ENCODE measurements at regions not wholly inside any gene's neighbourhood (a gene's known extent, or its start where the extent isn't known, plus 50 kb on each side); places are given as distances from the start of the nearest gene placed in this dataset.

DNA sequence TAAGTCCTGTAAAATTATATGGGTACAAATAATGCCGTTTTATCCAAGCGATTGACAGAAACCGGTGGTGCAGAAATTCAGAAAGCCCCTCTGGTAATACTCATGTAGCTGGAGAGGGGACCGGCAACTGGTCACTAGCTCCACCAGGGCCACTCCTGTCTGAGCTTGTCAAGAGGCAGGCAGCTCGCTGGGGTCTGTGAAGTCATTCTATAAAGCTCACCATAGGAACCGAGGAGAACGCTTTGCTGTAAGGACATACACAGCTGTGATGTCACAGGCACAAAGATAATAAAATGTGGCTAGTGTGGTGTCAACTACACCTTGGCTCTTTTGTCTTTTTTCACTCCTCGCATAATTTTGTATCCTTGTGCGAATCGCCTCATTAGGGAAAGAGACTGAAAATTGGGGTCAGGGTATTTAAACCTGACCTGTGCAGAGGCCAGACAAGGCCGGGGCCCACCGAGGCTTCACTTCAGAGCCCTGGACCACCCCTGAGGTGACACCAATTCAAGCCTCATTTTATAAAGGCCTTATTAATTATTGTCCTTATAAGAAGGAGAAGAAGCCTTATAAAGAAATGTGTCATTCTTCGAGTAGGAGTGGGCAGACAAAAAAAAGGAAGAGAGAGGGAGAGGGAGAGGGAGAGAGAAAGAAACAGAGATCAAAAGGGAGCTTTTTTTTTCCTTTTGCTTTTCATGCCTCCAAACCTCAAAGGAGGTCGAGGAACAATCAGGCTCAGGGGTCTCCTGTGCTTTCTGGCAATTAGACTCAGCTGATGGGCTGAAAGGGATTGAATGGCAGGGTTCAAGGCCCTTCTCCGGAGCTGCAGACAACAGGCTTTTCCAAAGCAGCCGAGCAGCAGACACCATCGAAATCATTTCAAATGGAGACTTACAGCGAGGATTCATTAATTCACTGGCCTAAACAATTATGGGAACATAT is 813.3 kb upstream of the ARRDC4 start:
- TF ChIP-seq, protein P1, sequence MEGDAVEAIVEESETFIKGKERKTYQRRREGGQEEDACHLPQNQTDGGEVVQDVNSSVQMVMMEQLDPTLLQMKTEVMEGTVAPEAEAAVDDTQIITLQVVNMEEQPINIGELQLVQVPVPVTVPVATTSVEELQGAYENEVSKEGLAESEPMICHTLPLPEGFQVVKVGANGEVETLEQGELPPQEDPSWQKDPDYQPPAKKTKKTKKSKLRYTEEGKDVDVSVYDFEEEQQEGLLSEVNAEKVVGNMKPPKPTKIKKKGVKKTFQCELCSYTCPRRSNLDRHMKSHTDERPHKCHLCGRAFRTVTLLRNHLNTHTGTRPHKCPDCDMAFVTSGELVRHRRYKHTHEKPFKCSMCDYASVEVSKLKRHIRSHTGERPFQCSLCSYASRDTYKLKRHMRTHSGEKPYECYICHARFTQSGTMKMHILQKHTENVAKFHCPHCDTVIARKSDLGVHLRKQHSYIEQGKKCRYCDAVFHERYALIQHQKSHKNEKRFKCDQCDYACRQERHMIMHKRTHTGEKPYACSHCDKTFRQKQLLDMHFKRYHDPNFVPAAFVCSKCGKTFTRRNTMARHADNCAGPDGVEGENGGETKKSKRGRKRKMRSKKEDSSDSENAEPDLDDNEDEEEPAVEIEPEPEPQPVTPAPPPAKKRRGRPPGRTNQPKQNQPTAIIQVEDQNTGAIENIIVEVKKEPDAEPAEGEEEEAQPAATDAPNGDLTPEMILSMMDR (IDR thresholded peaks at IDR 0.05; ENCODE audit: extremely low read depth in 1 of 2, insufficient read depth in 1 of 2, low read depth in 1 of 2, low read length in 2 of 2) = no peak
- no peak for TF ChIP-seq POLR2AphosphoS5 (IDR thresholded peaks at IDR 0.05; ENCODE audit: insufficient read depth, low read depth, low read length)
- no peak for TF ChIP-seq EZH2 (IDR thresholded peaks at IDR 0.05; ENCODE audit: borderline replicate concordance, low read depth, low read length, severe bottlenecking)
- TF ChIP-seq POLR2A (IDR thresholded peaks at IDR 0.05; ENCODE audit: low read depth, low read length) = no peak
- no peak for TF ChIP-seq MYC (IDR thresholded peaks at IDR 0.05; ENCODE audit: low read depth, low read length)

All from endothelial cell of umbilical vein (primary cell).